Upper lobe of left lung (tissue), 4 donors: ENCODE measurements at regions not wholly inside any gene's neighbourhood (a gene's known extent, or its start where the extent isn't known, plus 50 kb on each side); places are given as distances from the start of the nearest gene placed in this dataset.
"Not testable (repeated sequence)": the region's sequence is repeated elsewhere in the genome, so short reads cannot be mapped to it uniquely, and the experiment has no call there.

Experiments used
- POLR2A ChIP-seq, 4 donors: fragments of 450-650 bp; IDR thresholded peaks; one replicate each; pipeline ENCODE4 v1.5.1; 2016 to 2017; ENCODE audit warnings: antibody characterized with exemption in 4 of 4, mild to moderate bottlenecking in 2 of 4
- POLR2AphosphoS5 ChIP-seq, 2 donors: sonication (generic); formaldehyde crosslinking; IDR thresholded peaks; one replicate each; pipeline ENCODE4 v1.5.1; 2017; ENCODE audit warnings: antibody characterized with exemption in 2 of 2
- TF ChIP-seq, protein P1 (sequence below), 6 experiments: fragments of 450-650 bp in 4 of 6; fragments of 200-600 bp in 2 of 6; sonication (generic) in 2 of 6; IDR thresholded peaks; one replicate each; pipeline ENCODE4 v1.5.1; 2016 to 2019; ENCODE audit warnings: antibody characterized with exemption in 6 of 6

DNA sequence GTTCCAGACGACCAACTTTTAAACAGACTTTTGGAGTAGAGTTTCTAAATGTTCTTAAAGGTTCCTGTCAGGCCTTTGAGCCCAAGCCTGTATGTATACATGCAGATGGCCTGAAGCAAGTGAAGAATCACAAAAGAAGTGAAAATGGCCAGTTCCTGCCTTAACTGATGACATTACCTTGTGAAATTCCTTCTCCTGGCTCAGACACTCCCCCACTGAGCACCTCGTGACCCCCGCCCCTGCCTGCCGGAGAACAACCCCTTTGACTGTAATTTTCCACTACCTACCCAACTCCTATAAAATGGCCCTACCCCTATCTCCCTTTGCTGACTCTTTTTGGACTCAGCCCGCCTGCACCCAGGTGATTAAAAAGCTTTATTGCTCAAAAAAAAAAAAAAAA, 180.0 kb upstream of the GRIK3 start:
- TF ChIP-seq, protein P1, sequence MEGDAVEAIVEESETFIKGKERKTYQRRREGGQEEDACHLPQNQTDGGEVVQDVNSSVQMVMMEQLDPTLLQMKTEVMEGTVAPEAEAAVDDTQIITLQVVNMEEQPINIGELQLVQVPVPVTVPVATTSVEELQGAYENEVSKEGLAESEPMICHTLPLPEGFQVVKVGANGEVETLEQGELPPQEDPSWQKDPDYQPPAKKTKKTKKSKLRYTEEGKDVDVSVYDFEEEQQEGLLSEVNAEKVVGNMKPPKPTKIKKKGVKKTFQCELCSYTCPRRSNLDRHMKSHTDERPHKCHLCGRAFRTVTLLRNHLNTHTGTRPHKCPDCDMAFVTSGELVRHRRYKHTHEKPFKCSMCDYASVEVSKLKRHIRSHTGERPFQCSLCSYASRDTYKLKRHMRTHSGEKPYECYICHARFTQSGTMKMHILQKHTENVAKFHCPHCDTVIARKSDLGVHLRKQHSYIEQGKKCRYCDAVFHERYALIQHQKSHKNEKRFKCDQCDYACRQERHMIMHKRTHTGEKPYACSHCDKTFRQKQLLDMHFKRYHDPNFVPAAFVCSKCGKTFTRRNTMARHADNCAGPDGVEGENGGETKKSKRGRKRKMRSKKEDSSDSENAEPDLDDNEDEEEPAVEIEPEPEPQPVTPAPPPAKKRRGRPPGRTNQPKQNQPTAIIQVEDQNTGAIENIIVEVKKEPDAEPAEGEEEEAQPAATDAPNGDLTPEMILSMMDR (IDR thresholded peaks at IDR 0.05): not testable (repeated sequence)
- not testable (repeated sequence) for TF ChIP-seq POLR2A, POLR2AphosphoS5 (IDR thresholded peaks at IDR 0.05)
